Activated T-cell treated with anti-CD3 and anti-CD28 coated beads for 48 hours (primary cell): ENCODE measurements at regions not wholly inside any gene's neighbourhood (a gene's known extent, or its start where the extent isn't known, plus 50 kb on each side); places are given as distances from the start of the nearest gene placed in this dataset.

Experiments
- DNase-seq: peaks from one replicate; pipeline ENCODE4 v3.0.0-alpha.2; 2020; ENCODE audit warnings: low read depth

DNA sequence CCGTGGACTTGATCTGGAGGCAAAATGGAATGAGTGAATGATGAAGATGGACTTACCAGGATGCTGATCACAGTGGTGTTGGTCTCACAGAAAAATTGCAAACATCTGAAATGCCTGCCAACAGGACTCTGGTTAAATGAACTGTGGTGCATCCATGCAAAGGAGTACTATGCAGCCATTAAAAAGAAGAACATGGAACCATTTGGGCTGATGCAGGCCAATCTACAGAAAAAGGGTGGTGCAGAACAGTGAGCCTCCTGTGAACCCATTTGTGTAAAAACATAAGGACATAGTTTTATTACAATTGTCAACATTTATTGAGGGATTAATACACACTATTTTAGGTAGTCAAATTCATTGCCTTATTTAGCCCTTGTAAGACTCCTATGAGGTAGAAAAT is 111.9 kb downstream of the MN1 start:
- no peak for DNase-seq

GRCh38 chr22:27690599-27690998 is 111.0 kb downstream of the MN1 start:
- DNase-seq, result no peak

DNA sequence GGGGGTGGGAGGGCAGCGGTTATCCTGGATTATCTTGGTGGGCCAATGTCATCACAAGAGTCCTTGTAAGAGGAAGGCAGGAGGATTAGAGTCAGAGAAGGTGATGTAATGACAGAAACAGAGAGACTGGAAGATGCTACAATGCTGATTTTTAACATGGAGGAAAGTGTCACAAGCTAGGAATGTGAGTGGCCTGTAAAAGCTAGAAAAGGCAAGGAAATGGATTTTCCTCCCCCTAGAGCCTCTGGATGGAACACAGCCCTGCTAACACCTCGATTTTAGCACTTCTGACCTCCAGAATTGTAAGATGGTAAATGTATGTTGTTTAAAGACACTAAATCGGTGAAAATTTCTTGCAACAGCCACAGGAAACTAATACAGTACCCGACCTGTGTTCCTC is 109.3 kb downstream of the MN1 start:
- DNase-seq, result no peak

GRCh38 chr22:27695925-27696324 is 105.6 kb downstream of the MN1 start:
- no peak for DNase-seq

DNA sequence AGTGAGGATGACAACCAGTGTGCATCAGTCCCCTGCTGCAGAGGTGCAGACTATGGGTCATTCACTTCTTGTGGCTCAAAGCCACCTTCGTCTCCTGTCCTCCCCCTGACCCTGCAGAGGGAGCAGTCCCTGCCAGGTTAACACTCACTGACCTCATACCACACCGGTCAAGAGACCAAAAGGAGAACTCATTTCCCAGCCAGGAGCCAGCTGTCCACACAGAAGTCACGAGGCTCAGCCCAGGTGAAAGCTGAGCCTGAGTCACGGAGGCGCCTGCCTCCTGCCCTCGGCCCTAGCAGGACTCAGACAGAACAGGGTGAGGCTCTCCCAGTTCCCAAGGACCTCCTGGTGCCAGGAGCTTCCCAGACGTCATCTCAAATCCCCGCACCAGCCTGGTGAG is 103.7 kb downstream of the MN1 start:
- DNase-seq, result no peak
